HCT116 (cell line): ENCODE measurements at regions not wholly inside any gene's neighbourhood (a gene's known extent, or its start where the extent isn't known, plus 50 kb on each side); places are given as distances from the start of the nearest gene placed in this dataset.

Experiments used
- CEBPB ChIP-seq: IDR thresholded peaks from 2 replicates; pipeline ENCODE4 v1.6.1; 2012; ENCODE audit warnings: low read depth
- CTCF ChIP-seq, 3 experiments: fragments of 200-600 bp in 1 of 3; sonication (generic) in 1 of 3; IDR thresholded peaks in 2 of 3; conservative IDR thresholded peaks in 1 of 3; 2 replicates each; pipeline ENCODE4 v1.5.1; 2012 to 2017; ENCODE audit warnings: low read depth in 2 of 3, low read length in 2 of 3, antibody characterized with exemption in 1 of 3, borderline replicate concordance in 1 of 3, control low read depth in 1 of 3, mild to moderate bottlenecking in 1 of 3, mixed read lengths in 1 of 3, mixed run types in 1 of 3, moderate library complexity in 1 of 3; ENCODE audit not compliant: insufficient read depth in 1 of 3
- EGR1 ChIP-seq: IDR thresholded peaks from 2 replicates; pipeline ENCODE4 v1.6.1; 2012; ENCODE audit warnings: low read depth
- EZH2 ChIP-seq: fragments of 200-600 bp; sonication (generic); IDR thresholded peaks from 2 replicates; pipeline ENCODE4 v1.6.1; 2017; ENCODE audit warnings: antibody characterized with exemption, mixed run types
- JUND ChIP-seq: IDR thresholded peaks from 2 replicates; pipeline ENCODE4 v1.6.1; 2012
- MAX ChIP-seq: IDR thresholded peaks from 2 replicates; pipeline ENCODE4 v1.6.1; 2012
- POLR2A ChIP-seq: IDR thresholded peaks from 2 replicates; pipeline ENCODE4 v1.7.0; 2011; ENCODE audit warnings: borderline replicate concordance; ENCODE audit not compliant: insufficient read depth, insufficient read length; ENCODE audit errors: extremely low read depth
- RAD21 ChIP-seq: IDR thresholded peaks from 2 replicates; pipeline ENCODE4 v1.6.1; 2012; ENCODE audit warnings: low read depth, mild to moderate bottlenecking
- SRF ChIP-seq: IDR thresholded peaks from 2 replicates; pipeline ENCODE4 v1.6.1; 2012; ENCODE audit warnings: low read depth
- ZBTB33 ChIP-seq: IDR thresholded peaks from 2 replicates; pipeline ENCODE4 v1.6.1; 2011; ENCODE audit warnings: mild to moderate bottlenecking, low read length, moderate library complexity; ENCODE audit not compliant: insufficient replicate concordance; ENCODE audit errors: extremely low read depth
- ZFX ChIP-seq: fragments of 450-650 bp; IDR thresholded peaks from 2 replicates; pipeline ENCODE4 v1.6.1; 2017

- TF ChIP-seq SRF (no peak), CTCF (IDR thresholded peaks at IDR 0.05 in 2 of 3, conservative IDR thresholded peaks at IDR 0.05 in 1 of 3; ENCODE audit: borderline replicate concordance in 1 of 3, insufficient read depth in 1 of 3, low read depth in 2 of 3, low read length in 2 of 3) (no peak), RAD21 (no peak), POLR2A (no peak), CEBPB (no peak), EGR1 (no peak), EZH2 (no peak), ZFX (no peak), ZBTB33 (no peak), MAX (no peak), JUND (no peak)
These were observed 506.1 kb upstream of the FAM98A start for GRCh38 chr2:34105006-34105767.
